T1000 (cell line): ENCODE measurements at regions not wholly inside any gene's neighbourhood (a gene's known extent, or its start where the extent isn't known, plus 50 kb on each side); places are given as distances from the start of the nearest gene placed in this dataset.

Experiments
- DNase-seq: peaks from one replicate; lab custom pipeline; 2025; ENCODE audit warnings: mixed read lengths; lab: John Stamatoyannopoulos, UW

DNA sequence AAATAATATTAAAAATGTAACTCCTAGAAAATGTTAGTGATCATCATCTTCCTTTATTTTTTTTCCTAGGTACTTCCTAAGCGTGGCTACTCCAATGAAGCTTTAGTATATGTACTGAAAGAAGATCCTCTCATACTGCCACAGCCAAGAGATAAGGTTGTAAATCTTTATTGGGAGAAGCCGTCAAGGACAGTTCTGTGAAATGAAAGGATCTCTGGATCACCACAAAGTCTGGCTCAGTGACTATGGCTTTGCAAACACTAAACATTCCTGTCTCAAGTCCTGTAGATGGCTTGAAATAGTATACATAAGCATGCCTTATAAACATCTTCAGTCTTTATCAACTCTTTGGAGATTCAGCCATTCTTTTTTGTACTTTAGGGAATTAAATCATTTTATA lies 61.2 kb upstream of the DPH5 start:
- no peak for DNase-seq

DNA sequence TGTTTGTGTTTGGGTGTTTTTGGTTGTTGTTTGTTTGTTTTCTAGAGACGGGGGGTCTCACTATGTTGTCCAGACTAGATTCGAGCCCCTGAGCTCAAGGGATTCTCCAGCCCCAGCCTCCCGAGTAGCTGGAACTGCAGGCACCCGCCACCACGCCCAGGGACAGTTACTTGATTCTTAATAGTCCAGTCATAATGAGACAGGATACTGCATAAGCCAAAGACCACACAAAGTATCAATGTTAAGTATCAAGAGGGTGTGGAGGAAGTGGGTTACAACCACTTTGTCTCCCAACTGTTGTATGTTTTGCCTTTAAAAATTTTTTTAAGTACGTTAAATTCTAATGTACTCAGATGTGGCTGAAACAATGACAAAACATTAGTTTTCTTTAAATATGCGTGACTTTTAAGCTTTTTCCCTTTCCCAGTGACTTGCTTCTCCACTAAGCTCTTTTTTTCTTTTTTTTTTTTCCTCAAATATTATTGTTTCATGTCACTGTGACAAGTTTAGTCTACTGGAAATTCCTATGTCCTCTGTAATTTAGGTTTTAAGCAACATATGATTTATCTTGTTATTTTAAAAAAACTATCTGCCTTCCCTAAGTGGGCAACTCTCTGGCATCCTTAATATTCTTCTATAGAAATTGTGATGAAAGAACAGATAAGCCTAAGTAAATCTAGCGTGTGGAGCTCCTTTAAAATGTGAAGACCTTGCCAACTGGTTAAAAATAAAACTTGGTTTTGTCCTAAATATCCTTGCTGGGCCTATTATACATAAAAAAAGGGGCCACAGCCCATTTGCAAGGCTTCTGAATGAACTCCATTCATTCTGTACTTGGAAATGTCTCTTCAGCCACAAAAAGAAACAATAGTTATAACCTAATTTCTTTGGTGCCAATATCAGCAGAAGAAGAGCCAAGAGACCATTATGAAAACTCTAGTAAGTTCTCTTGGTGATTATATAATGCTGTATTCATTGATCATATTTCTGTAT lies 56.2 kb upstream of the DPH5 start:
- DNase-seq: no peak

DNA sequence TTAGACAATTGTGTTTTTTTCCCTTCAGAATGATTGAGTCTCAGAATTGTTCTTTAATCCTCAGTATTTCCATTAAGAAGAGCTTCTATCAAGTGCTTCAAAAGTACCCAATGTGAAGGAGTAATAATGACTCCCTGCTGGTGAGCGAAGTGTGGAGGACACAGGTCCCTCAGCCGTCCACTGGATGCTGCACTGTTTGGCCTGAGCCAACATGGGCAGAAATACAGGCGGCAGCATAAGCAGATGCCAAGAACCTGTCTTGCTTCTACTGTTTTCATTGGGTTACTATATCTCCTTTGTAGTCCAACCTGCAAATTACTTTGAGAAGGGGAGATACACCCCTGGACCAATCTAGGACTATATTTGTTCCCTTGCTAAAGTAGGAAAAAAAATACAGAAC lies 55.3 kb upstream of the DPH5 start:
- DNase-seq: no peak

DNA sequence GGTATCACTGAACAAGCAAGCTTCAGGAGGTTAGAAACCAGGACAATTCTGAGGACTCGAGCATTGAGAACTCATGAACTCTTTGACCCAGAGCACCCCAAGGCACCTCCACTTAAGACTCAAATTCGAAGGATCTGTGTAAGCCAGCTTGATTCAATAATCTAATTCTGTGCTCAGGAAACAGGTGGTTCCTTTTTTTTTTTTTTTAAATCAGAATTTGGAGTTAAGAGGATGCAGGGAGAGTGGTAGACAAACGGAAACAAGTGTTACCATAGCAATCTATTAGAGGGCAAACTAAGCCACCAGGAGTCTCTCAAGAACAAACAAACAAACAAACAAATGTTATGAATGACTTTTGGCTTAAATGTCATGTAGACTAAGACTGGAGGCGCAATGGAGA lies 53.8 kb upstream of the DPH5 start:
- DNase-seq: no peak

DNA sequence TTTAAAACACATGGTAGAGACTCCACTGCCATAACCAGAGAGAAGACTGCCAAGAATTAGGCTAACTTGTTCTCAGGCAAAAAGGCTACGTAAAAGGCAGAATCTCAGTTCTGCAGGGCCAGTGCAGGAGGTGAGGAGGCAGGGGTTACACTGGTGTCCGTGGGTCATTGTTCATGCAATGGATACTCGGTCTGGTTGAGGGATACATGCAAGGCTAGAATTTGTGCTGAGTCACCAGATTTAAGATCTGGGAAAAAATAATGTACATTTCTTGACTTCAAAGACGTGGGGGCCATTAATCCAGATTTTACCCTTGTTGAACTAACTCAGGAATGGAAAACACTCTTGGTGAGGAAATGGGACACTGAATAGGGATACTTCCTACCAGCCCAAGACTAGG lies 52.3 kb upstream of the DPH5 start:
- DNase-seq: no peak

DNA sequence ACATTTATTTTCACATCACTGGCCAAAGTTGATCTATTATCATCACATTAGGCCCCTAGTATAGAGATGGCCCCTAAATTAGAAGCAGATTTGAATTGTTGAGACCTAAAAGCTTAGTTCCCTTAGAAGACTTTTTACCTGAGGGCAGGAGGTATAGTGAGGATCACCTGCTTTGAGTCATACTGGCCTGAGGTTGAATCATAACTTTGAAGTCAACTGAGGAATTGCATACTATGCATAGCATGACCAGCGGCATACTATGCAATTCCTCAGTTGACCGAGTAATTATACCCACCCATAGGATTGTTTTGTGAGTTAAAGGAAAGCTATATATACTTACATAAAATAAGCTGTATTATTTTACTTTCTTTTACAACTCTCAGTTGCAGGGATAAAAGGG lies 50.3 kb upstream of the DPH5 start:
- DNase-seq: no peak
